GM19023 (cell line): ENCODE measurements at regions not wholly inside any gene's neighbourhood (a gene's known extent, or its start where the extent isn't known, plus 50 kb on each side); places are given as distances from the start of the nearest gene placed in this dataset.

Source experiments
- ATAC-seq: cut with Tn5 transposase; IDR thresholded peaks from one replicate; pipeline ENCODE4 v1.9.1; 2021; ENCODE audit warnings: mild to moderate bottlenecking, moderate library complexity; ENCODE audit not compliant: unreplicated experiment

GRCh38 chr16:79770244-79771064 lies 169.9 kb upstream of the MAF start:
- peak; percentile 98 for ATAC-seq

DNA sequence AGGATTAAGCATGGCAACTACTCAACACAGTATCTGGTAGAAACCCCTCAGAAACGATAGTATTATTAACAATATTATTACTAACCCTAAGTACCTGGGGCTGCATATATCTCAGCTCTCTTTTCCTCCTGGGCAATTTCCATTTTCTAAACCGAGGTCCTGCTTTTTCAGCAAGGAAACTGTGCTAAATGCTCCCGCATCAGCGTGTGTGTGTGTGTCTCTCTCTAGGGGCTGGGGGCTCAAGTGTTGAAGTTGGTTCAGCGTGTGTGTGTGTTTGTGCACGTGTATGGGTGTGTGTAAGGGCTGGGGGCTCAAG lies 169.3 kb upstream of the MAF start:
- no peak for ATAC-seq

DNA sequence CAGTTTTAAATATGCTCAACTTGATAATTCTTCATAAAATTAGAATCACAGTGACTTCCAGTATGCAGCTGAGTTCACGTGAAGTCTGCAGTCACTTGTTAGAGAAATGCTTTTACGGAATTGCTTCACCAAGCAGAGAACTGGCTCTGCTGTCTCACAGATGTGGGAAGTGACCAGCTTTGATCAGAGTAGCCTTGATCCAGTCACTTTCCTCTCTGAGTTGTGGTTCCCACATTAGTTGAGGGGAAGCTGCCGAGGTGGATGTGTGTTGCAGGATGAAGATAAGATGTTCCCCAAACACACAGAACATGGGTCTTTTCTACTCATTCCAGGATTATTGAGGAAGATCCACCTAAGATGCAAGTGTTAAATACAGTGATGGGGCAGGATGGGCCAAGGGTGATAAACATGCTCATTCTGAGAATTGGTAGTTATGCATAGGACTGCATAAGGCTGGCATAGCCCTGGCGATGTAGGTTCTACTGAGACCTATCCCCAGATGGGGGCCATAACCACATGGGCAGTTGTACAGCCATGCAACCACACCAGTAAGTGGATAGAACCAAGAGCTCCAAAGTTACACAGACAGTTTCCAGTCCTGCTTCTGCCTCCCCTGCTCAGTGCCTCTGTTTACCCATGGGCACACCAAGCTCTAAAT lies 168.9 kb upstream of the MAF start:
- ATAC-seq = no peak

DNA sequence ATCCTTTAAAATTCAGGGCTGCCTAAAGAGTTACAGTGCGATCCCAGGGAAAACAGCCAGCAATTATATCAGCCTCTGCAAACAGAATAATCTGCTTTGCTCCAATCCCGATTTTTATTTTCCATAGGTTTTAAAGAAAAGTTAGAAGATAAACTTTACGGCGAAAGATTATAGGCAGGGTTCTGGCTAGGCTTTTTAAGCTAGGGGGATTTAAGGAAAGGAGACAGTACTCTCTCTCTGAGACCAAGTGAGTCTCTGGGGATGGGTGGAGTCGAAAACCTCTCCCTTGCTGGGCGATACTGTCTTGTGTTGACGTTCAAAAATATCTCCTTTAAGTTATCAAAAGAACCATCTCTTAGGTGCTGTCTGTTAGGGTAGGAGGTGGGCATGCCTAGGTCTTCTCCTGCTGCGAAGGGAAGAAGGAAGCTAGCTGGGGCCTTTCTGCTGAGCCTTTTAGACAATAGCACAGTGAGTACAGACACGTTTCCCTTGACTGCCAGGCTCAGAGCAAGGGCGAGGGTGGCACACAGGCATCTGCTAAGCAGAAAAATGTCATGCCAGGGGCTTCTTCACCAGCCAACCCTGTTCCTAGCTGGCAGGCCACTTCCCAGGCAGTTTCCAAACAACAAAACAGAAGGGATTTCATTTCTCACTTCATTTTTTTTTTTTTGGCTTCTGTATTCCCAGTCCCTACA lies 167.9 kb upstream of the MAF start:
- ATAC-seq = no peak

DNA sequence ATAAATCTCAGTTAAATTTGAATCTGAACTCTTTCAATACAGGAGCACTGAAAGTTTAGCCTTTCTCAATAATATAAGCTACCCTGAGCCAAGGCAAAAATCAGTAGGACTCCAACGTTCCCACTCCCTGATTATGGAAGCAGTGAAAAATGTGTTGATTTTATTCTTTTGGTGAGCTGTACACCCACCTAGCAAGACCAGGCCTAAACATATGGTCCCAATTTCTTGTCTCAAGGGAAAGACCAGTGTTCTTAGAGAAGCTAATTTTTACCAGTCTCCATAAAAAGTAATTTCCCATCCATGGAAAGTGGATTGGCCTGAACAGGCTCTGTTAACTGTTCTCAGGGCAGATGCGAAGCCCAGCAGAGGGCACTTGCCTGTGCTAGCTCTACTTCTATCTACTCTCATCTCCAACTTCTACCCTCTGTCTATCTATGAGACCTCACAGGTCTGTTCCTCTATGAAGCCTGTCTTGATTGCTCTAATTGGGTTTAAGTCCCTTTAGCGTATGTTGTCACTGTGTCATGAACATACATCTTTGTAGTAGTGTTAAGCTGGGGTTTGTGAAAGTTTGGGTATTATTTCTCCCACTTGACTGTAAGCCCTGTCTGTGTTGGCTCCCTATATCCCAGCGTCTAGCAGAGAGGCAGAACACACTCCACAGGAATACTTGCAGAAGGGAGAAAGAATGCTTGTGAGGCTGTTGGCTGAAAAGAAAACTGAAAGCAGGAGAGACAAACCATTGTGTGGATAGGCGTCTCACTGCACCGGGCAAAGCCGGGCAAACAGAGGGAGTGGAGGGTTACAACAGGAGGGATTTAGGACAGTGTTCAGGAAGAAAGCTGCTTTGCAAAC lies 167.1 kb upstream of the MAF start:
- ATAC-seq = no peak

DNA sequence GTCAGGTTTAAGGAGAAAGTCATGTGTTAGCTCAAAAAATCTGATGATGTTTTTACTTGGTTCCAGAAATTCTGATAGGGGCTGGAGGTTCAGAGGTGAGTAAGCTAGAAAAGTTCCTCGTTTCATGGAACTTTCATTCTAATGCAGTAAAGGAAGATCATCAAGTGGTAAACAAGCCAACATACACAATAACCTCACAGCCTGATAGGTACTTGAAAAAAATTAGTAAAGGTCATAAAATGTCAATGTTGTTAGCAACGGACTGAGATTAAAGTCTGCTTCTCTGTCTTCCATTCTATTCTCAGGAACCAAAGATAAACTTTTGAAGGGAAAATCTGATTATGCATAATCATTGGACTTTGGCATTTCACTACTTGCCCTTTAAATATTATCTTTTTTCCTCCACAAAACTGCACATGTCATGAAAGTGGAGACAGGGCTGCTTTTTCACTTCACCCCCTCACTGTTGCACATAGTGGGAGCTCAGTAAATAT lies 165.4 kb upstream of the MAF start:
- ATAC-seq = no peak

DNA sequence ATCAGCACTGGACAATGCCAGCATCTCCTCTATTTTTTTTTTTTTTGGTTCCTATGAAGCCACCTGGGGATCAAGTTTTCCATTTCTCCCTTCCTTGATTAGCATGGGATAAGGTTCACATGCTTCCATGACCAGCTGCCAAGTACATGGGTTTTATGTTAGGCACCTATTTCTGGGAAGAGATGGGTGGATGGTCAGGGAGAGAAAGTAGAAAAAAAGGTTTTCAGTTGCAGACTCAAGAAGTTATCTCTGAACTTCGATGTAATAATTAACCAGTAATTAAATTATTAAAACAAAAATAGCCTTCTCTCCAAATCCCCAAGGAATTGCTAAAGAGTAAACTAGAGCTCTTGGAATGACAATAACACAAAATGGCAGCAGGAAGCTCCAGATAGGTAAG lies 164.9 kb upstream of the MAF start:
- no peak for ATAC-seq

GRCh38 chr16:79764415-79765110 lies 164.0 kb upstream of the MAF start:
- no peak for ATAC-seq

DNA sequence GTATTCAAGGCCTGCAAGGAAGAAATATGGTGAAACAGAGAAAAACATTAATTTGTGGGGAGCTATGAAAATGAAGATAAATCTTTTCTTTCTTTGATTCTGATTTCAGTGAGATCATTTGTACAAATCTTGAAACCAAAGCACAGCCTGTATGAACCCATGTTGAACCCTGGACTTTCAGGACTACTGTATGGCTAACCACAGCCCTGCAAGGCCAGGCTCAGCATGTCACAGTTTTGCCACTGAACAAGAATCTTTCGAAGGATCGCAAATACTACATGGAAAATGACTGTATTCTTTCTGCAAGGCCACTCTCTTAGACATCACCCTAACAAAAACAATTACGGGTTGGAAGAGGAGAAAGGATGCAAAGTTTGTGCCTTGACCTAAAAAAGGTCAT lies 161.7 kb upstream of the MAF start:
- no peak for ATAC-seq

- no peak for ATAC-seq
Observed at GRCh38 chr16:79758615-79759346, 158.2 kb upstream of the MAF start.

DNA sequence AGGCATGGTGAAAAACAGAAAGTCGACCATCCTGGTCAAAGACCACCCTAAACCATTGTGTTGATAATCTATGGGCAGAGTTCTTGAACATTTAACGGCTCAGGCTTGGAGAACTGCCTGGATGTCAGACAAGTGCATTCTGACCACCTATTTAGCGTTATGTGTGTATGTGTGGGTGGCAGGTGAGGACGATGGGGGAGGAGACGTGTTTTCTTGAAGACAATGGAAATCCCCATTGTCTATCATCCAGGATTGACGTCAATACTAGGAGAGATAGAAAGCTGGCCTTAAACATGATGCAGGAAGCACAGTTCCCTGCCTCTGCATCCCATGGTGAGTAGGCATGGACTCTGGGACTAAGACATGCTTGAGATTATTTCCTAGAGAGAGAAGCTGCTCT lies 157.4 kb upstream of the MAF start:
- no peak for ATAC-seq

DNA sequence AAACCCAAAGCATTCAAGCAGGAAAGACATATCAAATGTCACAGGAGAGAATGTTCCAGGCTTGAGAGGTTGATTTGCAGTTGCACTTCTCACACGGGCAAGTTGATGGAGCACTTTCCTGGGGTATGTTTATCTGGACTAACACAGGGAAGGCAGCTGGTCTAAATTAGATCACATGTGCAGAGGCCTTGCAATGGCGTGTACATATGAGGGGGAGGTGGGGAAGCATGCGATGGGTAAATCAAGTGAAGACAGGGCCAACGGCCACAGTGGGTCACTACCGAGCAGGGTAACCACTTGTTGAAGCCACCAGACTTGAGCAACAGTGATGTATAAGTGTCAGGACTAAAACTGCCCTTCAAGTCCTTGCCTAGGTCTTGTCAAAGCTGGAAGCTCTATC lies 156.6 kb upstream of the MAF start:
- no peak for ATAC-seq

DNA sequence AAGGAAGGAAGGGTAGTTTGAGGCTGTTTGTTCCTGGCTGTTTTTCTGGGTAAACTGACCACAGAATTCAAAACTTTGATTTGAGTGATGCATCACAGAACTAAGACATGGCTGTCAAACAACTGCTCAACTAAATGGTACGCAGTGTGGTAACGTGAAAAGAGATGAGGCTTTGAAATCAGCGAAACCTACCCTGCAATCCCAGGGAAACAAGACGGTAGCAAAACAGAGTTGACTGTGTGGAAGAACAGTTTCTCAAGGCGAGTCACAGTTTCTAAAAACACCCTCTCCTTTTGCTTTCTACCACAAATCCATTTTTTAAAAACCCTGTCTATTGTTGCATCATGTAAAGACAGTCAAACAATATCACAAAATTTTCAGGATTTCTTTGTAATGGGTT lies 156.0 kb upstream of the MAF start:
- no peak for ATAC-seq

DNA sequence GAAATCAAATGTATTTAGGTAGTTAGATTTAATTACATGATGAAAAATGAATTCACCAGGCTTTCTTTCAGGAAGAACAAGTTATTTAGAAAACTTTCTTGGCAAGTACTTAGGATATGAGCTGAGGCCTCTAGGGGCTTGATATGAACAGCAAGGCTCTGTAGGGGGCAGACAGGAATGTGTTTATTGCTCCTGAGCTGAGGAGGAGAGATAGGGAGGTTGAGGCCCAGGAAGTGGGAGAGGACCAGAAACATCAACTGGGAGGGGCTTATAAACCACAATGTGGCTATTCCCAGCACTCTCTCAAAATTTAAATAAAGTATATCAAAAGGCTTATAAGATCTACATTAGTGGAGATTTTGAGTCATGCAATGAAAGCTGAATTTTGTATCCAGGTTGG lies 154.0 kb upstream of the MAF start:
- no peak for ATAC-seq

- ATAC-seq = no peak
Observed at GRCh38 chr16:79754081-79754480, 153.5 kb upstream of the MAF start.

GRCh38 chr16:79753286-79753685 lies 152.7 kb upstream of the MAF start:
- no peak for ATAC-seq

DNA sequence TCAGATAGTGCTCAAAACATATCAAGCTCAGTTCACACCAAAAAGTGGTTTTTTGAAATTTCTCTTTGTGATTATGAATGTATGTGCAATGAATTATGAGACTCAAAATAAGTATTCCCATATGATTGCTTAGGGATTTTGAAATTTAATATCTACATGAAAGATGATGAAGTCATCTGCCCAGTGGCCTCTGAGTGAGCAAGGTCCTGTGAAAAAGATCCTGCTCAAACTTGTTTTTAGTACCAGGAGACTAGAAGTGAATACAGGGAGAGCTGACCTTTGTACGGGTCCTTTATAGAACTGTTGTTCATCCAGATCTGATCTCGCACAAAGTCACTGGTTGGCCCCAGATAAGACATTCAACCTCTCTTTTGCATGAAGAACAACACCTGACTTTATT lies 151.9 kb upstream of the MAF start:
- no peak for ATAC-seq

DNA sequence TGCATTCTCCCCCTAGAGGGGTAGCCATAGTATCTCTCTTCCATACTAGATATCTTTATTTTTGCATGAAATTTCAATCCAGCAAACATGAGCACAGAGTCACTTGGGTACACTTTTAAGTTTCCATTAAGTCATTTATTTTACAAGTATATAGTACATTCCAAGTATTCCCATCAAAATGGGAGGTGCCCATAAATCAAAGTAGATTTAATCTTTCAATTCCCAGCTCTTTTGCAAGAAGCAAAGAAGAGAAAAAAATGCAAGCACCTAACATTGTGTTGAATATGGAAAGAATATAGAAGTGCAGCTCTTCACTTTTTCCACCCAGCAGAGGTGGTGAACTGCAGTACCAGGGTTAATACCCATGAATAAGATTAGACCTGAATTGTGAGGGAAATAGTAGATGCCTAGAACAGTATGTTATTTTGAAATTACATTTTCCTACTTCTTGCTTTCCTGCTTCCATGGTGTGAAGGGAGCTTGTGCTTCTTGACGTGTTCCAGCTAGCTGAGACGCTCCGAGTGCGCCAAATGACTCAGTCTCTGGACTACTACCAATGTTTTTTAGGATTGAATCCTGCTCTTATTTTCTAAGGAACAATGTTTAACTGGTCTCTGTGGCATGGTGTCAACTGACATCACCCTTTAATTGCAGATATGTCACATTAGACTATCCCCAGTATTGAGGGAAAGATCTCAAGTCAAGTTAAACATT lies 151.1 kb upstream of the MAF start:
- no peak for ATAC-seq

- no peak for ATAC-seq
Observed at GRCh38 chr16:79750311-79750710, 149.8 kb upstream of the MAF start.
